HUES6 (cell line): ENCODE measurements at regions not wholly inside any gene's neighbourhood (a gene's known extent, or its start where the extent isn't known, plus 50 kb on each side); places are given as distances from the start of the nearest gene placed in this dataset.
A peak's percentile ranks its signal among the peaks of the same experiment; 100 is the strongest.
"Not testable (repeated sequence)": the region's sequence is repeated elsewhere in the genome, so short reads cannot be mapped to it uniquely, and the experiment has no call there.

Experiments
- H3K27ac ChIP-seq: 2 replicates; pipeline ENCODE4 v1.7.0; 2013; ENCODE audit warnings: low read depth, mild to moderate bottlenecking, low read length, inconsistent platforms
- H3K27me3 ChIP-seq: 2 replicates; pipeline ENCODE4 v1.6.1; 2013; ENCODE audit warnings: low read length; ENCODE audit not compliant: control insufficient read depth, insufficient read depth
- H3K36me3 ChIP-seq: 2 replicates; pipeline ENCODE4 v1.6.1; 2013; ENCODE audit warnings: low read length; ENCODE audit not compliant: control insufficient read depth, insufficient read depth
- H3K4me1 ChIP-seq: 2 replicates; pipeline ENCODE4 v1.6.1; 2013; ENCODE audit warnings: low read length; ENCODE audit not compliant: control insufficient read depth, insufficient read depth
- H3K4me3 ChIP-seq: 2 replicates; pipeline ENCODE4 v1.5.1; 2013; ENCODE audit warnings: low read depth, low read length
- H3K9ac ChIP-seq: one replicate; pipeline ENCODE4 v1.6.1; 2013; ENCODE audit warnings: mild to moderate bottlenecking, low read length
- H3K9me3 ChIP-seq: 2 replicates; pipeline ENCODE4 v1.6.1; 2013; ENCODE audit warnings: low read depth, low read length; ENCODE audit not compliant: control insufficient read depth, insufficient read depth

GRCh38 chr4:134539729-134540231 lies 338.2 kb upstream of the PABPC4L start:
- Histone ChIP-seq H3K36me3 (no peaks in the 10 kb centered on the region), H3K4me1 (peaks cover 6% of the 10 kb centered on the region; the same call in 1 of the 2 replicates), H3K27me3 (no peaks in the 10 kb centered on the region), H3K4me3 (no peak overlapping the region), H3K27ac (no peak overlapping the region), H3K9me3 (no peaks in the 10 kb centered on the region), H3K9ac (no peak overlapping the region)

GRCh38 chr4:134537701-134538100 lies 336.1 kb upstream of the PABPC4L start:
- no peak overlapping the region for H3K9ac ChIP-seq
- H3K4me3 ChIP-seq: no peak overlapping the region
- H3K9me3 ChIP-seq: no peaks in the 10 kb centered on the region
- H3K27me3 ChIP-seq: no peaks in the 10 kb centered on the region
- no peaks in the 10 kb centered on the region for H3K4me1 ChIP-seq
- no peak overlapping the region for H3K27ac ChIP-seq
- no peaks in the 10 kb centered on the region for H3K36me3 ChIP-seq

- H3K9ac ChIP-seq: no peak overlapping the region
- no peak overlapping the region for H3K27ac ChIP-seq
- H3K36me3 ChIP-seq: no peaks in the 10 kb centered on the region
- no peaks in the 10 kb centered on the region for H3K27me3 ChIP-seq
- H3K4me1 ChIP-seq: peaks cover 12% of the 10 kb centered on the region
- H3K9me3 ChIP-seq: no peaks in the 10 kb centered on the region
- no peak overlapping the region for H3K4me3 ChIP-seq
These were observed 331.5 kb upstream of the PABPC4L start for GRCh38 chr4:134533068-134533467.

GRCh38 chr4:134531013-134531412 lies 329.4 kb upstream of the PABPC4L start:
- Histone ChIP-seq H3K9ac (no peak overlapping the region), H3K4me3 (no peak overlapping the region), H3K4me1 (peaks cover 12% of the 10 kb centered on the region), H3K27ac (no peak overlapping the region), H3K36me3 (no peaks in the 10 kb centered on the region), H3K9me3 (no peaks in the 10 kb centered on the region), H3K27me3 (no peaks in the 10 kb centered on the region)

- Histone ChIP-seq H3K9me3 (no peaks in the 10 kb centered on the region), H3K27me3 (no peaks in the 10 kb centered on the region), H3K4me3 (no peak overlapping the region), H3K36me3 (no peaks in the 10 kb centered on the region), H3K4me1 (peaks cover 12% of the 10 kb centered on the region), H3K9ac (no peak overlapping the region), H3K27ac (peak overlapping the region; percentile 23; the same call in 1 of the 2 replicates)
These were observed 328.0 kb upstream of the PABPC4L start for GRCh38 chr4:134529629-134530028.

GRCh38 chr4:134518574-134519217 lies 317.1 kb upstream of the PABPC4L start:
- no peak overlapping the region for H3K27ac ChIP-seq
- no peaks in the 10 kb centered on the region for H3K9me3 ChIP-seq
- H3K27me3 ChIP-seq: no peaks in the 10 kb centered on the region

GRCh38 chr4:134510544-134510943 lies 309.0 kb upstream of the PABPC4L start:
- Histone ChIP-seq H3K36me3 (no peaks in the 10 kb centered on the region), H3K9ac (no peak overlapping the region), H3K27me3 (no peaks in the 10 kb centered on the region), H3K9me3 (no peaks in the 10 kb centered on the region), H3K4me1 (no peaks in the 10 kb centered on the region), H3K27ac (no peak overlapping the region), H3K4me3 (no peak overlapping the region)

More at GRCh38 chr4:134518574-134519217, 317.1 kb upstream of the PABPC4L start:
- peaks cover 9% of the 10 kb centered on the region; the same call in 1 of the 2 replicates for H3K4me1 ChIP-seq
- no peak overlapping the region for H3K4me3 ChIP-seq
- no peak overlapping the region for H3K9ac ChIP-seq
- no peaks in the 10 kb centered on the region for H3K36me3 ChIP-seq

- Histone ChIP-seq H3K4me1 (no peaks in the 10 kb centered on the region), H3K9ac (no peak overlapping the region), H3K27me3 (no peaks in the 10 kb centered on the region), H3K36me3 (no peaks in the 10 kb centered on the region), H3K27ac (no peak overlapping the region), H3K4me3 (no peak overlapping the region), H3K9me3 (peaks cover 16% of the 10 kb centered on the region)
These were observed 303.9 kb upstream of the PABPC4L start for GRCh38 chr4:134505511-134505910.

- no peaks in the 10 kb centered on the region for H3K36me3 ChIP-seq
- H3K9ac ChIP-seq: no peak overlapping the region
- no peaks in the 10 kb centered on the region for H3K4me1 ChIP-seq
- H3K9me3 ChIP-seq: peaks cover 16% of the 10 kb centered on the region
- no peak overlapping the region for H3K4me3 ChIP-seq
- no peak overlapping the region for H3K27ac ChIP-seq
- no peaks in the 10 kb centered on the region for H3K27me3 ChIP-seq
These were observed 300.5 kb upstream of the PABPC4L start for GRCh38 chr4:134501973-134502643.

GRCh38 chr4:134501488-134501887 lies 299.9 kb upstream of the PABPC4L start:
- not testable (repeated sequence) for H3K4me1 ChIP-seq, H3K9ac ChIP-seq, H3K4me3 ChIP-seq, H3K36me3 ChIP-seq, H3K27me3 ChIP-seq, H3K27ac ChIP-seq
- peaks cover 16% of the 10 kb centered on the region for H3K9me3 ChIP-seq

GRCh38 chr4:134499074-134499473 lies 297.5 kb upstream of the PABPC4L start:
- Histone ChIP-seq H3K27ac (no peak overlapping the region), H3K4me1 (no peaks in the 10 kb centered on the region), H3K9ac (no peak overlapping the region), H3K9me3 (peaks cover 16% of the 10 kb centered on the region), H3K4me3 (no peak overlapping the region), H3K27me3 (no peaks in the 10 kb centered on the region), H3K36me3 (no peaks in the 10 kb centered on the region)
